LNCaP clone FGC (cell line): ENCODE measurements at regions not wholly inside any gene's neighbourhood (a gene's known extent, or its start where the extent isn't known, plus 50 kb on each side); places are given as distances from the start of the nearest gene placed in this dataset.

Experiments
- DNase-seq: peaks from one replicate; pipeline ENCODE4 v3.0.0-alpha.2; 2011; ENCODE audit warnings: low read depth
- H3K4me3 ChIP-seq: 2 replicates; pipeline ENCODE4 v1.5.1; 2011; ENCODE audit warnings: mild to moderate bottlenecking, low read depth, low read length, control low read depth
- CTCF ChIP-seq: IDR thresholded peaks from 2 replicates; pipeline ENCODE4 v1.5.1; 2012; ENCODE audit warnings: mild to moderate bottlenecking; ENCODE audit not compliant: control insufficient read depth, insufficient read depth; ENCODE audit errors: extremely low read depth

DNA sequence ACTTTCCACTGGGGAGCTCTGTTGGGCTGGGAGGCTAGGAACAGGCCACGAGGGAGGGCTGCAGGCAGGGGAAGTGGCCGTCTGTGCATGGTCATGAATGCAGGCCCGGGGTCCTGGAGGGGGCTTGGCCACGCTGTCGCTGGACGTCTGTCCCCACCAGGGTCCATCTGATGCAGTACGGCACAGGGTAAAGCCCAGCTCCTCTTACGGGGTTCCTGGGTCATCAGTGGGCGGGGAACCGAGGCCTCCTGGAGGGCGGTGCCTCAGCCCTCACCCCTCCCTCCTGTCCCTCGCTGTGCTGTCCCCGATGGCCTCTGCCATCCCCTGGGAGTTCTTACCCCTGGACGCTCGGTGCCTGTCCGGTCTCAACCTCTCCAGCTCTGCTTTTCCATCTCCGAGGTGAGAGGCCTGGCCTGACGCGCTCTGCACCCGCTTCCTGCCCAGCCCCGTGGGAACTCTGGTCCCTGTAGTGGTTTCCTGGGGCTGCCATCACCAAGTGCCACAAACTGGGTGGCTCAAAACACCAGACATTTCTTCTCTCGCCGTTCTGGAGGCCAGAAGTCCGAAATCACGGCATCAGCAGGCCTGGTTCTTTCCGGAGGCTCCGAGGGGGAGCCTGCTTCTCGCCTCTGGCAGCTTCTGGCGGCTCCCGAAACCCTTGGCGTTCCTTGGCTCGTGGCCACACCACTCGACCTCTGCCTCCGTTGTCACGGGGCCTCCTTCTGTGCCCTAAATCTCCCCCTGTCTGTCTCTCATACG, 182.8 kb downstream of the SEC14L1 start:
- TF ChIP-seq CTCF, result no peak
- DNase-seq, result no peak
- no peak overlapping the region for H3K4me3 ChIP-seq

DNA sequence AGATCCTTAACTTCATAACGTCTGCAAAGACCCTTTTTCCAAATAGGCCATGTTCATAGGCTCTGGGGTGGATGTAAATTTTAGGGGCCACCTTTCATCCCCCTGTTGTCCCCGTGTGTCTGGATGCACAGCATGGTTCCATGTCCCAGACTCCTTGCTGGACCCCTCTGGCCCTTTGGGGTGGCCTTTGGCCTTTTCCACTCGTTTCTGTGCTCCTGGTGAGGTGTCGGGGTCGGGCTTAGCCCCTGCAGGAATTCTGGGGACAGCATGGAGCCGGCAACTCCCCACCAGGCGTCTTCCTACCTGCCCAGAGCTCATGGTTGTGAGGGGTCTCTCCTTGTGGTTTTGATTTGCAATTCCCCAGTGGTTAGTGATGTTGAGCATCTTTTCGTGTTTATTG, 183.5 kb downstream of the SEC14L1 start:
- H3K4me3 ChIP-seq, result no peak overlapping the region
- DNase-seq, result no peak
- no peak for TF ChIP-seq CTCF

GRCh38 chr17:77325577-77326075, 184.9 kb downstream of the SEC14L1 start:
- H3K4me3 ChIP-seq, result no peak overlapping the region
- TF ChIP-seq CTCF, result no peak
- no peak for DNase-seq

GRCh38 chr17:77326076-77326591, 185.4 kb downstream of the SEC14L1 start:
- H3K4me3 ChIP-seq, result no peak overlapping the region
- no peak for DNase-seq
- TF ChIP-seq CTCF, result no peak

GRCh38 chr17:77326636-77327035, 185.9 kb downstream of the SEC14L1 start:
- H3K4me3 ChIP-seq, result no peak overlapping the region
- DNase-seq, result no peak
- TF ChIP-seq CTCF, result no peak

DNA sequence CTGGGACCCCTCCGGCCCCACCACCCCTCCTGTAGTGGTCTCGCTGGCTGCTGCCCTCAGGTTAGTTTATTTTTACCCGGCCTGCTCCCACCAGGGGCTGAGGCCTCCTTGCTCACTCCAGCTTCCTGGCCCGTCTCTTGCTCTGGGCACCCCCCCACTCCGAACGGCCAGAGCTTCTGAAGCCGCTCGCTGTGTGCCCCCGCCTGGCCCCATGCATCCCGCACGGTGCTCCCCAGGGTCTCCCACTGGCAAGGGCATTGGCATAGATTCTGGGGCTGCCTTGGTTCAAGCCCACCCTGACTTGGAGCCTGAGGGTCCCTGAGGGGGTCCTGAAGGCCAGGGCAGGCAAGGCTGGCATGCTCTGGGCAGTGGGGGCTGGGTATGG, 186.4 kb downstream of the SEC14L1 start:
- no peak for DNase-seq
- no peak overlapping the region for H3K4me3 ChIP-seq
- no peak for TF ChIP-seq CTCF
